Kidney (tissue), 13 donors: ENCODE measurements at regions not wholly inside any gene's neighbourhood (a gene's known extent, or its start where the extent isn't known, plus 50 kb on each side); places are given as distances from the start of the nearest gene placed in this dataset.

Experiments
- DNase-seq, 5 donors: peaks; one replicate each; pipeline ENCODE4 v3.0.0-alpha.2; 2013 to 2020
- FAIRE-seq: peaks from 2 replicates; lab custom pipeline; 2012; peaks lifted over from hg19 to GRCh38; lab: Jason Lieb, UNC
- H3K27ac ChIP-seq, 2 donors: one replicate each; pipeline ENCODE4 v1.7.0; 2013; ENCODE audit warnings: low read depth in 2 of 2, low read length in 2 of 2, inconsistent platforms in 1 of 2
- H3K27me3 ChIP-seq: one replicate; pipeline ENCODE4 v1.7.1; 2013; ENCODE audit warnings: low read length, inconsistent platforms; ENCODE audit not compliant: control insufficient read depth, insufficient read depth
- H3K36me3 ChIP-seq, 3 donors: one replicate each; pipeline versions ENCODE4 v1.7.0 to v1.7.1; 2013; ENCODE audit warnings: low read length in 3 of 3, control low read depth in 1 of 3, inconsistent platforms in 1 of 3; ENCODE audit not compliant: insufficient read depth in 3 of 3, control insufficient read depth in 2 of 3
- H3K4me1 ChIP-seq, 3 donors: one replicate each; pipeline versions ENCODE4 v1.7.0 to v1.7.1; 2013; ENCODE audit warnings: low read length in 3 of 3, inconsistent platforms in 1 of 3, low read depth in 1 of 3; ENCODE audit not compliant: control insufficient read depth in 2 of 3, insufficient read depth in 2 of 3
- H3K4me3 ChIP-seq, 3 donors: one replicate each; pipeline versions ENCODE4 v1.7.0 to v1.8.1; 2013; ENCODE audit warnings: low read length in 3 of 3, control low read depth in 1 of 3, inconsistent platforms in 1 of 3
- H3K9ac ChIP-seq, 3 donors: one replicate each; pipeline versions ENCODE4 v1.7.0 to v1.7.1; 2013; ENCODE audit warnings: low read length in 3 of 3, control low read depth in 1 of 3, inconsistent platforms in 1 of 3
- H3K9me3 ChIP-seq, 3 donors: one replicate each; pipeline versions ENCODE4 v1.7.0 to v1.7.1; 2013; ENCODE audit warnings: low read length in 3 of 3, control low read depth in 1 of 3, inconsistent platforms in 1 of 3; ENCODE audit not compliant: control insufficient read depth in 2 of 3, insufficient read depth in 1 of 3
- CTCF ChIP-seq: IDR thresholded peaks from 3 replicates; pipeline ENCODE4 v1.5.1; 2012; ENCODE audit warnings: mild to moderate bottlenecking, moderate library complexity, borderline replicate concordance; ENCODE audit not compliant: insufficient read depth; ENCODE audit errors: extremely low read depth
- intact Hi-C: fragments of 100-400 bp; cut with DNase I; formaldehyde crosslinking; loops from one replicate; pipeline ENCODE4 v1.11.1; 2022
- donor health status: control.
- donor health status: control.
- donor health status: control.
- donor health status: control.
- donor health status: control.
- donor health status: DM: yes; HTN: yes; CAD: no.
- donor health status: Normal renal cell carcinoma (clear cell type).

DNA sequence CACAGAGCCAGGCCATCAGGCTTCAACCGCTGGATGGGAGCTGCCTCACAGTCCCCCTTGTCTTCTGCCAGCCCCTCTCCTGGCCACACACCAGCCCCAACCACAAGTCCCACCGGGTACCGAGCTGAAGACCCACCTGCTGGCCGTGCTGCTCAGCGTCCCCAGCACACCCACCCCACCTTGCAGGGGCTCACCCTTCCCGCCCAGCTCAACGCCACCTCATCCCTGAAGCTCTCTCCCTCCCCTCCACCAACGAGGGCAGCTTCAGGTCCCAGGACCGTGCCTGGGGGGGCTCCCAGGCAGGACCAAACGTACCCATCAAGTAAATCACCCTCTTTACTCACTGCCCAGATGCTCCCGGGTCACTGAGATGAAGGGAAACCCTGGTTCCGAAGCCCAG is 141.0 kb downstream of the CRYBB2 start:
- TF ChIP-seq CTCF, result no peak
- peak in 1 of 5 donors; percentile 63 for DNase-seq
- Histone ChIP-seq H3K27ac (no peak overlapping the region), H3K9ac (no peak overlapping the region), H3K4me1 (peaks cover 0 to 11% (median 2%) of the 10 kb centered on the region in 3 donors), H3K27me3 (no peaks in the 10 kb centered on the region), H3K36me3 (peaks cover 0 to 16% (median 14%) of the 10 kb centered on the region in 3 donors), H3K9me3 (no peaks in the 10 kb centered on the region), H3K4me3 (no peak overlapping the region)
- no peak for FAIRE-seq
- intact Hi-C loops, result no loop called here

- Histone ChIP-seq H3K27ac (no peak overlapping the region), H3K9me3 (no peaks in the 10 kb centered on the region), H3K4me3 (no peak overlapping the region), H3K36me3 (peaks cover 0 to 16% (median 14%) of the 10 kb centered on the region in 3 donors), H3K27me3 (no peaks in the 10 kb centered on the region), H3K4me1 (peaks cover 0 to 18% (median 2%) of the 10 kb centered on the region in 3 donors), H3K9ac (no peak overlapping the region)
- TF ChIP-seq CTCF, result no peak
- intact Hi-C loops, result no loop called here
- DNase-seq (peak in 1 of 5 donors; percentile 45), FAIRE-seq (no peak)
Observed at GRCh38 chr22:25360891-25361645, 141.6 kb downstream of the CRYBB2 start.

GRCh38 chr22:25361899-25362214 is 142.4 kb downstream of the CRYBB2 start:
- Histone ChIP-seq H3K36me3 (peaks cover 0 to 10% (median 9%) of the 10 kb centered on the region in 3 donors), H3K27me3 (no peaks in the 10 kb centered on the region), H3K4me1 (peaks cover 0 to 18% (median 2%) of the 10 kb centered on the region in 3 donors), H3K27ac (no peak overlapping the region), H3K4me3 (no peak overlapping the region), H3K9ac (no peak overlapping the region), H3K9me3 (no peaks in the 10 kb centered on the region)
- TF ChIP-seq CTCF, result no peak
- no peak for FAIRE-seq
- intact Hi-C loops, result no loop called here
- no peak for DNase-seq
